HL-60/S4 (cell line): ENCODE measurements at regions not wholly inside any gene's neighbourhood (a gene's known extent, or its start where the extent isn't known, plus 50 kb on each side); places are given as distances from the start of the nearest gene placed in this dataset.

ENCODE experiments used
- in situ Hi-C: fragments of 300-500 bp; cut with MboI; formaldehyde crosslinking; loops from 2 replicates; pipeline ENCODE4 v1.14.3; 2022; ENCODE audit warnings: low sequenced_read_pairs

DNA sequence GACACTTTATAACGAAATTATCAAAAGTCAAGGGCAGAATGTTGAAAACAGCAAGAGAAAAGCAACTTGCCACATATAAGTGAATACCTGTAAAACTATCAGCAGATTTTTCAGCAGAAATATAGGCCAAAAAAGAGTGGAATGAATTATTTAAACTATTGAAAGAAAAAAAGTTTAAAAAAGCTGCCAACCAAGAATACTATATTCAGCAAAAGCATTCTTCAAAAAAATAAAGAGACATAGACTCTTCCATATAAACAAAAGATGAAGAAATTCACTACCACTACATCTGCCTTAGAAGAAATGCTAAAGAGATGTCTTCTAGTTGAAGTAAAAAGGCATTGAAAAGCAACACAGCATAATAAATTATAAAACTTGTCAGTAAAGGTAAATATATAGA lies 80.6 kb upstream of the CPNE8 start:
- in situ Hi-C loops = no loop called here

DNA sequence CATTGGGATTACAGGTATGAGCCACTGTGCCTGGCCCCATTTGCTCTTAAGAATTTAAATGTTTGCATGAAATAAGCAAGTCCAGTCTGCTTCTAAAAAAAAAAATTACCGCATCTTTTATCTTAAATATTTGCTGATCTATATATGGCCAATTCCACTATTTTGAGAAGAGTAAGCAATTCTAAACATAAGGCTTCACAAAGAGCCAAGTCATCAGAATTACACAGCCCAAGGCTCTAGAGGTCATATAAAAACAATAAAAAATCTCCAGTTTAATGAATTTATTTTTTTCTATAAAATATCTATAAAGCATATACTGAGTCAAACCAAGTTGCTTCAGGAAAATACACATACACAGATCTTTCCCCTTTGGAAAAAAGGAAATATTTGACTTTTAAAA lies 79.0 kb upstream of the CPNE8 start:
- in situ Hi-C loops = no loop called here

DNA sequence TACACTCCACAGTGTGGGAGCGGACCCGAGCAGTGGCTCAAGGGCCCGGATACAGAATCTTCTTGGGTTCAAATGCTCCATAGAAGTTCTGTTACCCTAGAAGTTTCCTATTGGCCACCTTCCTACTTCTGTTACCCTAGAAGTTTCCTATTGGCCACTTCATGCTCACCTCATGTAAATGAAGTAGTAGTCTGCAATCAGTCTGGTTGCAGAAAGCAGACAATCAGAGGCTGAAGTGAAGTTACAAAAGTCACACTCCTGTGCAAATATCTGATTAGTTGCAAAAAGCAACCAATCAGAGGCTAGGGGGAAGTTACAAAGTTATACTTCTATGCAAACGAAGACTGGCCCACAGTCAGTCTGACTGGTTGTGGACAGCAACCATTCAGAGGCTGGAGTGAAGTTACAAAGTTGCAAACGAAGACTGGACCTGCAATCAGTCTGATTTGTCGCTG lies 77.8 kb upstream of the CPNE8 start:
- in situ Hi-C loops = no loop called here

DNA sequence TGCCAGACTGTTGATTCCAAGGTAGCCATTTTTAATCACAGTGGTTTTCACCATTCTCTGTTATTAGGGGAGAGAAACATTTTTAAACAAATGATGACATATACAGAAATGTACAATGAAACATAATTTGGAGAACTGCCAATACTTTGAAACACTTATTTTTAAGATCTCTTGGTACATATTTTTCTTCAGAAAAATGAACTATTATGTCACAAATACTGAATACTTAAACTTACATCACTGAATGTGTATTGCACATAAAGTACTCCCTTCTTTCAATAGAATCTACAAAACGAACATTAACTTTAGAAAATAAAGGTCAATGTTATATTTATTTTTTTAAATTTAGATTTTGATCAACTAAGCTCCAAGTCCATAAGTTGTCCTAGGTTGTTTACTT lies 71.7 kb upstream of the CPNE8 start:
- in situ Hi-C loops = no loop called here

- in situ Hi-C loops = no loop called here
These were observed 64.3 kb upstream of the CPNE8 start for GRCh38 chr12:38969706-38970105.

DNA sequence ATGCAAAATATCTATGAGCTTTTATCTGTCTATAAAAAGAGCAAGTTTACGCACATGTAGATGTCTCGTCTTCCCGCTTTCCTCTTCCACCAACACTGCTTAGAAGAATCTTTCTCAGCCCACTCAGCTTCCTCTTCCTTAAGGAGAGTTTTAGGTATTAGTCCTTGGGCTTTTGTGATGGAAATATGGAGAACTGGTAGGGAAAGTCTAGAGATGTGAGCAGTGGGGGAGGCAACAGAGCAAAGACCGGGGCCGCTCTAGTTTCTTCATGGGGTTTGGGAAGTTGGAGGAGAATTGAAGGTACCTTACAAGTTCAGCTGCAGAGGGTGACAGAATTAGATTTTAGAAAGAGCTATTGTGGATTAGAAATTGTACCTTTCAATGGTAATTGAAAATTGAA lies 56.3 kb upstream of the CPNE8 start:
- in situ Hi-C loops = no loop called here

GRCh38 chr12:38961012-38961411 lies 55.6 kb upstream of the CPNE8 start:
- in situ Hi-C loops = no loop called here

- in situ Hi-C loops = no loop called here
These were observed 50.9 kb upstream of the CPNE8 start for GRCh38 chr12:38956337-38956736.
